PC-3 (cell line): ENCODE measurements at regions not wholly inside any gene's neighbourhood (a gene's known extent, or its start where the extent isn't known, plus 50 kb on each side); places are given as distances from the start of the nearest gene placed in this dataset.

ENCODE experiments used
- EZH2 ChIP-seq: fragments of 300-600 bp; sonication (generic); IDR thresholded peaks from one replicate; pipeline ENCODE4 v1.6.1; 2017; ENCODE audit warnings: antibody characterized with exemption, mild to moderate bottlenecking, low read length; ENCODE audit not compliant: unreplicated experiment
- TF ChIP-seq, protein P1 (sequence below): fragments of 300-600 bp; sonication (generic); conservative IDR thresholded peaks from 2 replicates; pipeline ENCODE4 v1.5.1; 2017; ENCODE audit warnings: antibody characterized with exemption, low read depth, mild to moderate bottlenecking, low read length

DNA sequence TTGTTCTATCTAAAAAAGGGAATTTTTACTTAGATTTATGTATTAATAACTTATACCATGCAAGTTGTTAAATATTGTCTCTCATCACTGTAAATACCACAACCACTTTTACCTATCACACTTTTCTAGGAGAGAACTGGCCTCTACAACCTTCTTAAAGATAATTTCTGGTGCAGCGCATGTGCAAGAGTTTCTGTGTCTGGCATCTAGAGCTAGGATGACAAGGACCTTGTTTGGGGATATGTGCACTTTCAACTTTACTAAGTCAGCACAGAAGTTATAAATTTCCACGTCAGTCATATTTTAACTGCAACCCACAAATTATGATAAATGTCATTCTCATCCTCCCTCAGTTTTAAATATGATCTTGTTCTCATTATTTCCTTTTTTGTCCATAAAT lies 156.9 kb upstream of the ADCY1 start:
- TF ChIP-seq, protein P1, sequence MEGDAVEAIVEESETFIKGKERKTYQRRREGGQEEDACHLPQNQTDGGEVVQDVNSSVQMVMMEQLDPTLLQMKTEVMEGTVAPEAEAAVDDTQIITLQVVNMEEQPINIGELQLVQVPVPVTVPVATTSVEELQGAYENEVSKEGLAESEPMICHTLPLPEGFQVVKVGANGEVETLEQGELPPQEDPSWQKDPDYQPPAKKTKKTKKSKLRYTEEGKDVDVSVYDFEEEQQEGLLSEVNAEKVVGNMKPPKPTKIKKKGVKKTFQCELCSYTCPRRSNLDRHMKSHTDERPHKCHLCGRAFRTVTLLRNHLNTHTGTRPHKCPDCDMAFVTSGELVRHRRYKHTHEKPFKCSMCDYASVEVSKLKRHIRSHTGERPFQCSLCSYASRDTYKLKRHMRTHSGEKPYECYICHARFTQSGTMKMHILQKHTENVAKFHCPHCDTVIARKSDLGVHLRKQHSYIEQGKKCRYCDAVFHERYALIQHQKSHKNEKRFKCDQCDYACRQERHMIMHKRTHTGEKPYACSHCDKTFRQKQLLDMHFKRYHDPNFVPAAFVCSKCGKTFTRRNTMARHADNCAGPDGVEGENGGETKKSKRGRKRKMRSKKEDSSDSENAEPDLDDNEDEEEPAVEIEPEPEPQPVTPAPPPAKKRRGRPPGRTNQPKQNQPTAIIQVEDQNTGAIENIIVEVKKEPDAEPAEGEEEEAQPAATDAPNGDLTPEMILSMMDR: no peak
- no peak for TF ChIP-seq EZH2
